ENCODE measurements at regions not wholly inside any gene's neighbourhood (a gene's known extent, or its start where the extent isn't known, plus 50 kb on each side); places are given as distances from the start of the nearest gene placed in this dataset.

DNA sequence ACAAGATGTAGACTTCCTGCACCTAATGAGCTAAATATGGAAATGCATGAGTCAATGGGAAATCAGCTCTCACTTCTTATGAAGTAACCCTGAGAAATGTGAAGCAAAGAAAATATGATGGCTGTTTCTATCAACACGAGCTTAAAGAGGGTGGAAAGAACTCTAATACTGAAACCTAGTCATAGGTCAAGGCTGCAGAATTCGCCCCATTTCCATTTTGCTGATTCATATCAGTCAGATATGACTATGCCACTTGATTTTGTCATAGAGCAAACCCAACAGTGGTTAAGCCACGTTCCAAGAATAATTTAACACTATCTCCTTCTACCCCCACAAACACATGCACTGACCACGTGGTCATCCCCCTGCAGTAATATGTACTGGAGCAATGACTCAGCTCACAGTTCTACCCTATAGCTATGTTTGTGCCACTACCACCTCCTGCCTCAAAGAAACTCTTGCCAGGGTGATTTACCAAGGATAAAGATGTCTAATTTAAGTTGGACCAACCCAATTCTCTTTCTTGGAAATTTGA, 157.5 kb downstream of the TMTC3 start (continued):
- TF ChIP-seq, protein P1, sequence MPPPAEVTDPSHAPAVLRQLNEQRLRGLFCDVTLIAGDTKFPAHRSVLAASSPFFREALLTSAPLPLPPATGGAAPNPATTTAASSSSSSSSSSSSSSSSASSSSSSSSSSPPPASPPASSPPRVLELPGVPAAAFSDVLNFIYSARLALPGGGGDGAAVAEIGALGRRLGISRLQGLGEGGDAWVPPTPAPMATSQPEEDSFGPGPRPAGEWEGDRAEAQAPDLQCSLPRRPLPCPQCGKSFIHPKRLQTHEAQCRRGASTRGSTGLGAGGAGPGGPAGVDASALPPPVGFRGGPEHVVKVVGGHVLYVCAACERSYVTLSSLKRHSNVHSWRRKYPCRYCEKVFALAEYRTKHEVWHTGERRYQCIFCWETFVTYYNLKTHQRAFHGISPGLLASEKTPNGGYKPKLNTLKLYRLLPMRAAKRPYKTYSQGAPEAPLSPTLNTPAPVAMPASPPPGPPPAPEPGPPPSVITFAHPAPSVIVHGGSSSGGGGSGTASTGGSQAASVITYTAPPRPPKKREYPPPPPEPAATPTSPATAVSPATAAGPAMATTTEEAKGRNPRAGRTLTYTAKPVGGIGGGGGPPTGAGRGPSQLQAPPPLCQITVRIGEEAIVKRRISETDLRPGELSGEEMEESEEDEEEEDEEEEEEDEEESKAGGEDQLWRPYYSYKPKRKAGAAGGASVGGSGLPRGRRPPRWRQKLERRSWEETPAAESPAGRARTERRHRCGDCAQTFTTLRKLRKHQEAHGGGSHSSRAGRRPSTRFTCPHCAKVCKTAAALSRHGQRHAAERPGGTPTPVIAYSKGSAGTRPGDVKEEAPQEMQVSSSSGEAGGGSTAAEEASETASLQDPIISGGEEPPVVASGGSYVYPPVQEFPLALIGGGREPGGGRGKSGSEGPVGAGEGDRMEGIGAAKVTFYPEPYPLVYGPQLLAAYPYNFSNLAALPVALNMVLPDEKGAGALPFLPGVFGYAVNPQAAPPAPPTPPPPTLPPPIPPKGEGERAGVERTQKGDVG (CRISPR knock-in tag; IDR thresholded peaks at IDR 0.05), result no peak
- TF ChIP-seq SUPT20H (IDR thresholded peaks at IDR 0.05; ENCODE audit: borderline replicate concordance, control insufficient read depth, low read depth, low read length) (no peak), PAX8 (IDR thresholded peaks at IDR 0.05) (no peak), NFYB (IDR thresholded peaks at IDR 0.05; ENCODE audit: insufficient read depth, low read depth, low read length) (peak; percentile 35; the same call in 1 of the 2 replicates), RELA (IDR thresholded peaks at IDR 0.05; ENCODE audit: borderline replicate concordance, partially characterized antibody) (no peak), SUZ12 (IDR thresholded peaks at IDR 0.05; ENCODE audit: unreplicated experiment) (no peak), HDGF (IDR thresholded peaks at IDR 0.05) (no peak), TBL1XR1 (IDR thresholded peaks at IDR 0.05; ENCODE audit: low read depth, low read length) (peak; percentile 76; the same call in 1 of the 2 replicates), EED (IDR thresholded peaks at IDR 0.05; ENCODE audit: low read depth) (peak; percentile 97), KAT2A (conservative IDR thresholded peaks at IDR 0.05; ENCODE audit: control insufficient read depth, low read depth, low read length) (no peak), ZBED1 (IDR thresholded peaks at IDR 0.05; ENCODE audit: borderline replicate concordance) (peak; percentile 95), JUND (IDR thresholded peaks at IDR 0.05; ENCODE audit: low read depth, low read length) (peak; percentile 89), EP300 (IDR thresholded peaks at IDR 0.05; ENCODE audit: borderline replicate concordance in 1 of 2, control insufficient read depth in 1 of 2, low read depth in 2 of 2, low read length in 2 of 2) (peak; percentile 88 to 89; a peak in 3 of 4 replicates), IRF4 (IDR thresholded peaks at IDR 0.05; ENCODE audit: low read depth, low read length) (peak; percentile 97), CHD1 (IDR thresholded peaks at IDR 0.05; ENCODE audit: low read depth, low read length) (no peak), TAF1 (IDR thresholded peaks at IDR 0.05; ENCODE audit: borderline replicate concordance, low read depth, low read length) (no peak), NR2C2 (IDR thresholded peaks at IDR 0.05; ENCODE audit: borderline replicate concordance, control insufficient read depth, insufficient read length, low read depth) (no peak), ESRRA (IDR thresholded peaks at IDR 0.05; ENCODE audit: low read length) (no peak), SREBF2 (IDR thresholded peaks at IDR 0.05; ENCODE audit: low read length) (no peak), RB1 (IDR thresholded peaks at IDR 0.05; ENCODE audit: borderline replicate concordance) (no peak), POU2F2 (IDR thresholded peaks at IDR 0.05; ENCODE audit: borderline replicate concordance, low read depth, low read length) (peak; percentile 77; the same call in 1 of the 3 replicates)
- TF ChIP-seq, protein P2, sequence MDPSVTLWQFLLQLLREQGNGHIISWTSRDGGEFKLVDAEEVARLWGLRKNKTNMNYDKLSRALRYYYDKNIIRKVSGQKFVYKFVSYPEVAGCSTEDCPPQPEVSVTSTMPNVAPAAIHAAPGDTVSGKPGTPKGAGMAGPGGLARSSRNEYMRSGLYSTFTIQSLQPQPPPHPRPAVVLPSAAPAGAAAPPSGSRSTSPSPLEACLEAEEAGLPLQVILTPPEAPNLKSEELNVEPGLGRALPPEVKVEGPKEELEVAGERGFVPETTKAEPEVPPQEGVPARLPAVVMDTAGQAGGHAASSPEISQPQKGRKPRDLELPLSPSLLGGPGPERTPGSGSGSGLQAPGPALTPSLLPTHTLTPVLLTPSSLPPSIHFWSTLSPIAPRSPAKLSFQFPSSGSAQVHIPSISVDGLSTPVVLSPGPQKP (IDR thresholded peaks at IDR 0.05; ENCODE audit: low read depth, low read length), result no peak
- TF ChIP-seq, protein P3, sequence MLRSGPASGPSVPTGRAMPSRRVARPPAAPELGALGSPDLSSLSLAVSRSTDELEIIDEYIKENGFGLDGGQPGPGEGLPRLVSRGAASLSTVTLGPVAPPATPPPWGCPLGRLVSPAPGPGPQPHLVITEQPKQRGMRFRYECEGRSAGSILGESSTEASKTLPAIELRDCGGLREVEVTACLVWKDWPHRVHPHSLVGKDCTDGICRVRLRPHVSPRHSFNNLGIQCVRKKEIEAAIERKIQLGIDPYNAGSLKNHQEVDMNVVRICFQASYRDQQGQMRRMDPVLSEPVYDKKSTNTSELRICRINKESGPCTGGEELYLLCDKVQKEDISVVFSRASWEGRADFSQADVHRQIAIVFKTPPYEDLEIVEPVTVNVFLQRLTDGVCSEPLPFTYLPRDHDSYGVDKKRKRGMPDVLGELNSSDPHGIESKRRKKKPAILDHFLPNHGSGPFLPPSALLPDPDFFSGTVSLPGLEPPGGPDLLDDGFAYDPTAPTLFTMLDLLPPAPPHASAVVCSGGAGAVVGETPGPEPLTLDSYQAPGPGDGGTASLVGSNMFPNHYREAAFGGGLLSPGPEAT (IDR thresholded peaks at IDR 0.05; ENCODE audit: low read depth), result peak; percentile 87; the same call in 1 of the 2 replicates
- TF ChIP-seq, protein P4, sequence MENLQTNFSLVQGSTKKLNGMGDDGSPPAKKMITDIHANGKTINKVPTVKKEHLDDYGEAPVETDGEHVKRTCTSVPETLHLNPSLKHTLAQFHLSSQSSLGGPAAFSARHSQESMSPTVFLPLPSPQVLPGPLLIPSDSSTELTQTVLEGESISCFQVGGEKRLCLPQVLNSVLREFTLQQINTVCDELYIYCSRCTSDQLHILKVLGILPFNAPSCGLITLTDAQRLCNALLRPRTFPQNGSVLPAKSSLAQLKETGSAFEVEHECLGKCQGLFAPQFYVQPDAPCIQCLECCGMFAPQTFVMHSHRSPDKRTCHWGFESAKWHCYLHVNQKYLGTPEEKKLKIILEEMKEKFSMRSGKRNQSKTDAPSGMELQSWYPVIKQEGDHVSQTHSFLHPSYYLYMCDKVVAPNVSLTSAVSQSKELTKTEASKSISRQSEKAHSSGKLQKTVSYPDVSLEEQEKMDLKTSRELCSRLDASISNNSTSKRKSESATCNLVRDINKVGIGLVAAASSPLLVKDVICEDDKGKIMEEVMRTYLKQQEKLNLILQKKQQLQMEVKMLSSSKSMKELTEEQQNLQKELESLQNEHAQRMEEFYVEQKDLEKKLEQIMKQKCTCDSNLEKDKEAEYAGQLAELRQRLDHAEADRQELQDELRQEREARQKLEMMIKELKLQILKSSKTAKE (IDR thresholded peaks at IDR 0.05; ENCODE audit: low read depth, poor library complexity, severe bottlenecking), result peak; percentile 89
